K562 (cell line): ENCODE measurements at regions not wholly inside any gene's neighbourhood (a gene's known extent, or its start where the extent isn't known, plus 50 kb on each side); places are given as distances from the start of the nearest gene placed in this dataset.

Experiments used
- ATAC-seq: fragments of 200-7000 bp; cut with Tn5 transposase; 3 replicates; pipeline ENCODE4 v1.9.1; 2020; ENCODE audit warnings: moderate library complexity
- BruUV-seq: library from RNA; stranded (reverse); fragments of 400-500 nt; replicated peaks from 2 replicates; lab custom pipeline; 2021; lab: Mats Ljungman, UMichigan
- CTCF ChIA-PET: fragments of 300-600 bp; formaldehyde crosslinking; extraction: SDS; loops from one replicate; lab custom pipeline; 2021; ENCODE audit warnings: low intra/inter-chr PET ratio; lab: Yijun Ruan, JAX
- POLR2A ChIA-PET: fragments of 300-600, 350-650 bp; sonication (Branson Sonifier 250); formaldehyde crosslinking; extraction: SDS; loops from one replicate; lab custom pipeline; 2021; ENCODE audit warnings: antibody characterized with exemption, inconsistent platforms; lab: Yijun Ruan, JAX
- DNase-seq, 4 experiments: peaks; one replicate each; pipeline versions ENCODE4 v3.0.0 to v3.0.0-alpha.2; 2011 to 2018; ENCODE audit warnings: low spot score in 3 of 4, mixed read lengths in 3 of 4; ENCODE audit errors: extremely low read depth in 1 of 4
- FAIRE-seq: peaks from 2 replicates; lab custom pipeline; 2011; peaks lifted over from hg19 to GRCh38; lab: Jason Lieb, UNC
- H2AFZ ChIP-seq: 2 replicates; pipeline ENCODE4 v1.6.0; 2011; ENCODE audit warnings: low read depth, low read length, control low read depth, inconsistent platforms
- H3K27ac ChIP-seq: fragments of 200-600 bp; 3 replicates; pipeline ENCODE4 v1.8.0; 2011; ENCODE audit warnings: low read depth, mild to moderate bottlenecking, control low read depth, inconsistent platforms, low read length, moderate library complexity, mixed read lengths; ENCODE audit errors: extremely low read depth
- H3K27me3 ChIP-seq, 2 experiments: fragments of 300-600 bp in 1 of 2; 2 replicates in 1 of 2; 3 replicates in 1 of 2; pipeline versions ENCODE4 v1.6.0 to v1.8.0; 2011; ENCODE audit warnings: inconsistent platforms in 2 of 2, low read length in 2 of 2, mild to moderate bottlenecking in 1 of 2, mixed read lengths in 1 of 2, moderate library complexity in 1 of 2; ENCODE audit not compliant: control insufficient read depth in 2 of 2, insufficient read depth in 2 of 2
- H3K36me3 ChIP-seq: fragments of 300-600 bp; 3 replicates; pipeline ENCODE4 v1.8.0; 2011; ENCODE audit warnings: mild to moderate bottlenecking, low read length, inconsistent platforms; ENCODE audit not compliant: control insufficient read depth, insufficient read depth
- H3K4me1 ChIP-seq, 2 experiments: fragments of 200-600 bp in 1 of 2; replicated peaks in 1 of 2; 2 replicates in 1 of 2; 3 replicates in 1 of 2; pipeline versions ENCODE4 v1.5.1 to v1.8.0; 2011; ENCODE audit warnings: inconsistent platforms in 2 of 2, low read length in 2 of 2, mild to moderate bottlenecking in 1 of 2, mixed read lengths in 1 of 2, moderate library complexity in 1 of 2; ENCODE audit not compliant: control insufficient read depth in 2 of 2, insufficient read depth in 2 of 2
- H3K4me2 ChIP-seq: 2 replicates; pipeline ENCODE4 v1.6.1; 2011; ENCODE audit warnings: low read length, control low read depth, inconsistent platforms, mixed read lengths; ENCODE audit not compliant: insufficient read depth
- H3K4me3 ChIP-seq: fragments of 200-600 bp; sonication (generic), shearing (Covaris generic); 2 replicates; pipeline ENCODE4 v1.5.1; 2016; ENCODE audit warnings: control low read depth, inconsistent platforms
- H3K79me2 ChIP-seq: fragments of 200-600 bp; 3 replicates; pipeline ENCODE4 v1.8.0; 2011; ENCODE audit warnings: low read length, inconsistent platforms; ENCODE audit not compliant: control insufficient read depth, insufficient read depth
- H3K9ac ChIP-seq, 2 experiments: 2 replicates each; pipeline versions ENCODE4 v1.6.0 to v1.6.1; 2011; ENCODE audit warnings: low read depth in 2 of 2, low read length in 2 of 2, control low read depth in 1 of 2, inconsistent platforms in 1 of 2, mild to moderate bottlenecking in 1 of 2, mixed read lengths in 1 of 2; ENCODE audit not compliant: insufficient read depth in 1 of 2
- H3K9me1 ChIP-seq: one replicate; pipeline ENCODE4 v1.6.0; 2011; ENCODE audit warnings: inconsistent platforms, mild to moderate bottlenecking, low read length, moderate library complexity; ENCODE audit not compliant: control insufficient read depth, insufficient read depth
- H3K9me3 ChIP-seq: replicated peaks from 2 replicates; pipeline ENCODE4 v1.5.1; 2011; ENCODE audit warnings: low read depth, low read length, inconsistent platforms; ENCODE audit not compliant: control insufficient read depth, insufficient read depth
- H4K20me1 ChIP-seq: replicated peaks from 2 replicates; pipeline ENCODE4 v1.6.1; 2011; ENCODE audit warnings: low read length, inconsistent platforms, mixed read lengths; ENCODE audit not compliant: control insufficient read depth, insufficient read depth
- ATF1 ChIP-seq, 2 experiments: fragments of 450-650 bp in 1 of 2; IDR thresholded peaks; 2 replicates each; pipeline ENCODE4 v1.6.1; 2016; ENCODE audit warnings: missing compliant biosample characterization in 1 of 2, missing genetic modification characterization in 1 of 2
- CREBBP ChIP-seq: IDR thresholded peaks from one replicate; pipeline ENCODE4 v1.6.1; 2012; ENCODE audit warnings: low read depth, mild to moderate bottlenecking, control low read depth, inconsistent platforms, low read length
- CTCFL ChIP-seq: IDR thresholded peaks from 2 replicates; pipeline ENCODE4 v1.6.1; 2011; ENCODE audit warnings: borderline replicate concordance, low read depth, mild to moderate bottlenecking, moderate library complexity, low read length; ENCODE audit not compliant: insufficient read depth, poor library complexity, severe bottlenecking
- IRF9 ChIP-seq: fragments of 450-650 bp; IDR thresholded peaks from 2 replicates; pipeline ENCODE4 v1.6.1; 2016; ENCODE audit warnings: missing biosample characterization, missing genetic modification characterization
- KLF10 ChIP-seq: fragments of 250-450 bp; sonication (Bioruptor Pico); IDR thresholded peaks from 2 replicates; pipeline ENCODE4 v1.6.1; 2021; ENCODE audit warnings: matching md5 sums
- RAD51 ChIP-seq: fragments of 450-650 bp; IDR thresholded peaks from 2 replicates; pipeline ENCODE4 v1.7.1; 2016; ENCODE audit warnings: low read depth, mild to moderate bottlenecking, borderline replicate concordance
- RBM14 ChIP-seq: fragments of 200-400 bp; formaldehyde crosslinking; IDR thresholded peaks from 2 replicates; pipeline ENCODE4 v1.6.1; 2018; ENCODE audit warnings: low read depth, mild to moderate bottlenecking, low read length, moderate library complexity, borderline replicate concordance; ENCODE audit not compliant: insufficient read depth
- TARDBP ChIP-seq: fragments of 450-650 bp; IDR thresholded peaks from 2 replicates; pipeline ENCODE4 v1.6.1; 2016
- THAP12 ChIP-seq: fragments of 250-450 bp; sonication (Bioruptor Pico); IDR thresholded peaks from 2 replicates; pipeline ENCODE4 v1.9.0; 2021; ENCODE audit warnings: mild to moderate bottlenecking, inconsistent platforms
- USF1 ChIP-seq: sonication (generic); formaldehyde crosslinking; IDR thresholded peaks from 2 replicates; pipeline ENCODE4 v1.9.0; 2022; ENCODE audit warnings: mild to moderate bottlenecking, missing genetic modification reagents
- USF2 ChIP-seq: sonication (generic); formaldehyde crosslinking; IDR thresholded peaks from 2 replicates; pipeline ENCODE4 v1.5.0; 2020; ENCODE audit warnings: missing genetic modification reagents
- ZNF184 ChIP-seq: sonication (generic); formaldehyde crosslinking; IDR thresholded peaks from 2 replicates; pipeline ENCODE4 v1.5.0; 2020; ENCODE audit warnings: missing genetic modification reagents
- ZNF444 ChIP-seq: fragments of 250-450 bp; sonication (Bioruptor Pico); IDR thresholded peaks from 2 replicates; pipeline ENCODE4 v1.4.0; 2020; ENCODE audit warnings: mild to moderate bottlenecking, moderate library complexity
- ZNF695 ChIP-seq: fragments of 450-650 bp; formaldehyde crosslinking; IDR thresholded peaks from 2 replicates; pipeline ENCODE4 v1.4.0; 2020; ENCODE audit warnings: mild to moderate bottlenecking, moderate library complexity
- WGBS: fragments of 100-300 bp; shearing (Covaris generic); methylation state at CpG from one replicate; pipeline ENCODE4 v1.1.6; 2016; ENCODE audit warnings: low coverage, mixed read lengths; ENCODE audit not compliant: insufficient coverage; ENCODE audit errors: missing lambda C conversion rate; 5-methylcytosine and 5-hydroxymethylcytosine counted together
- in situ Hi-C: fragments of 300-500 bp; cut with MboI; formaldehyde crosslinking; loops from 4 replicates; pipeline ENCODE4 v1.15.0; 2018; ENCODE audit warnings: inconsistent platforms, mixed read lengths
- intact Hi-C: fragments of 100-400 bp; cut with micrococcal nuclease; formaldehyde crosslinking; loops from 2 replicates; pipeline ENCODE4 v1.14.2; 2022

- ATAC-seq, result peak; percentile 52
- ChIA-PET CTCF (no interaction called here), POLR2A (interaction anchor here (0.7 to 0.9 kb wide), 4 partner anchors 10 to 48 kb away, joined by 3 to 5 read pairs (median 3); no protein-coding TSS in a partner anchor)
- Histone ChIP-seq H2AFZ (no peak overlapping the region), H3K9ac (peak overlapping the region in 1 of 2 experiments; percentile 77; a peak in 2 of 4 replicates), H3K9me1 (no peaks in the 10 kb centered on the region), H3K27ac (no peak overlapping the region), H4K20me1 (peaks cover 22% of the 10 kb centered on the region; the same call in 1 of the 2 replicates), H3K79me2 (peaks cover 6% of the 10 kb centered on the region; the same call in 1 of the 3 replicates), H3K4me3 (no peak overlapping the region), H3K36me3 (peaks cover 10% of the 10 kb centered on the region), H3K9me3 (no peaks in the 10 kb centered on the region), H3K4me1 (peaks cover 5 to 62% of the 10 kb centered on the region in 2 experiments; a peak in 4 of 5 replicates), H3K4me2 (no peak overlapping the region), H3K27me3 (no peaks in the 10 kb centered on the region)
- in situ Hi-C loops (no loop called here), intact Hi-C loops (no loop called here)
- peak in 2 of 4 experiments; percentile 74 to 82 for DNase-seq
- 76% methylated on average over 11 of the region's 12 CpGs for WGBS
- no peak for FAIRE-seq
- no TSS peak for BruUV-seq
- TF ChIP-seq USF2 (CRISPR knock-in tag) (peak; percentile 53; the same call in 1 of the 2 replicates), ZNF444 (CRISPR knock-in tag) (no peak), RAD51 (no peak), USF1 (CRISPR knock-in tag) (peak; percentile 63), THAP12 (CRISPR knock-in tag) (peak; percentile 13; the same call in 1 of the 2 replicates), TARDBP (no peak), KLF10 (no peak), RBM14 (no peak), ZNF184 (CRISPR knock-in tag) (no peak), ATF1 (CRISPR knock-in tag; IDR thresholded peaks at IDR 0.05) (no peak), ATF1 (tag; IDR thresholded peaks at IDR 0.05) (no peak), CTCFL (no peak), IRF9 (tag) (no peak), ZNF695 (no peak), CREBBP (no peak)
Measured at GRCh38 chr16:85515830-85516397, 97.2 kb upstream of the GSE1 start.
